Right lobe of liver (tissue), 4 donors: ENCODE measurements at regions not wholly inside any gene's neighbourhood (a gene's known extent, or its start where the extent isn't known, plus 50 kb on each side); places are given as distances from the start of the nearest gene placed in this dataset.

Experiments
- POLR2A ChIP-seq: fragments of 450-650 bp; IDR thresholded peaks from one replicate; pipeline ENCODE4 v1.6.1; 2017; ENCODE audit warnings: antibody characterized with exemption, mild to moderate bottlenecking
- TF ChIP-seq, protein P1 (sequence below), 4 donors: fragments of 200-600 bp in 3 of 4; fragments of 450-650 bp in 1 of 4; IDR thresholded peaks; one replicate each; pipeline versions ENCODE4 v1.5.1 to v1.8.0; 2016 to 2022; ENCODE audit warnings: antibody characterized with exemption in 4 of 4, mild to moderate bottlenecking in 2 of 4
- donor health status: DM: no; HTN: no; CAD: no.
- donor health status: DM: no; HTN: no; CAD: no.
- donor health status: DM: no; HTN: yes; CAD: no.

GRCh38 chr4:58357947-58358346 is 1247.8 kb upstream of the IGFBP7 start:
- TF ChIP-seq, protein P1, sequence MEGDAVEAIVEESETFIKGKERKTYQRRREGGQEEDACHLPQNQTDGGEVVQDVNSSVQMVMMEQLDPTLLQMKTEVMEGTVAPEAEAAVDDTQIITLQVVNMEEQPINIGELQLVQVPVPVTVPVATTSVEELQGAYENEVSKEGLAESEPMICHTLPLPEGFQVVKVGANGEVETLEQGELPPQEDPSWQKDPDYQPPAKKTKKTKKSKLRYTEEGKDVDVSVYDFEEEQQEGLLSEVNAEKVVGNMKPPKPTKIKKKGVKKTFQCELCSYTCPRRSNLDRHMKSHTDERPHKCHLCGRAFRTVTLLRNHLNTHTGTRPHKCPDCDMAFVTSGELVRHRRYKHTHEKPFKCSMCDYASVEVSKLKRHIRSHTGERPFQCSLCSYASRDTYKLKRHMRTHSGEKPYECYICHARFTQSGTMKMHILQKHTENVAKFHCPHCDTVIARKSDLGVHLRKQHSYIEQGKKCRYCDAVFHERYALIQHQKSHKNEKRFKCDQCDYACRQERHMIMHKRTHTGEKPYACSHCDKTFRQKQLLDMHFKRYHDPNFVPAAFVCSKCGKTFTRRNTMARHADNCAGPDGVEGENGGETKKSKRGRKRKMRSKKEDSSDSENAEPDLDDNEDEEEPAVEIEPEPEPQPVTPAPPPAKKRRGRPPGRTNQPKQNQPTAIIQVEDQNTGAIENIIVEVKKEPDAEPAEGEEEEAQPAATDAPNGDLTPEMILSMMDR (IDR thresholded peaks at IDR 0.05) = no peak
- TF ChIP-seq POLR2A = no peak
